PC-3 (cell line): ENCODE measurements at regions not wholly inside any gene's neighbourhood (a gene's known extent, or its start where the extent isn't known, plus 50 kb on each side); places are given as distances from the start of the nearest gene placed in this dataset.

ENCODE experiments used
- ATAC-seq: fragments of 200-7000 bp; cut with Tn5 transposase; 2 replicates; pipeline ENCODE4 v1.9.1; 2020; ENCODE audit warnings: mild to moderate bottlenecking, moderate library complexity
- BruUV-seq: library from RNA; stranded (reverse); fragments of 400-500 nt; replicated peaks from 2 replicates; lab custom pipeline; 2021; lab: Mats Ljungman, UMichigan
- CTCF ChIA-PET: fragments of 300-600 bp; sonication (Branson Sonifier 250); formaldehyde crosslinking; loops from one replicate; lab custom pipeline; 2022; ENCODE audit warnings: antibody characterized with exemption; lab: Charles Lee
- POLR2A ChIA-PET: fragments of 300-600 bp; sonication (Branson Sonifier 250); formaldehyde crosslinking; loops from one replicate; lab custom pipeline; 2022; ENCODE audit warnings: antibody characterized with exemption; ENCODE audit not compliant: unreplicated experiment; lab: Charles Lee
- DNase-seq: peaks from one replicate; pipeline ENCODE4 v3.0.0-alpha.2; 2015
- H2AFZ ChIP-seq: fragments of 300-600 bp; sonication (generic); 2 replicates; pipeline ENCODE4 v1.6.0; 2016; ENCODE audit warnings: antibody characterized with exemption, low read length
- H3F3A ChIP-seq: fragments of 300-600 bp; sonication (generic); one replicate; pipeline ENCODE4 v1.6.0; 2017; ENCODE audit warnings: antibody characterized with exemption, low read length, control low read depth, mild to moderate bottlenecking; ENCODE audit not compliant: unreplicated experiment
- H3K27ac ChIP-seq: fragments of 300-600 bp; sonication (generic); 2 replicates; pipeline ENCODE4 v1.5.1; 2016; ENCODE audit warnings: mild to moderate bottlenecking, low read length
- H3K27me3 ChIP-seq: fragments of 300-600 bp; sonication (generic); 2 replicates; pipeline ENCODE4 v1.6.1; 2016; ENCODE audit warnings: low read length, mixed read lengths
- H3K36me3 ChIP-seq: fragments of 300-600 bp; sonication (generic); 2 replicates; pipeline ENCODE4 v1.6.1; 2016; ENCODE audit warnings: low read depth, mixed run types, low read length, mixed read lengths
- H3K4me1 ChIP-seq: fragments of 300-600 bp; sonication (generic); 2 replicates; pipeline ENCODE4 v1.5.1; 2016; ENCODE audit warnings: low read length; ENCODE audit not compliant: insufficient read depth
- H3K4me2 ChIP-seq: fragments of 300-600 bp; sonication (generic); 2 replicates; pipeline ENCODE4 v1.6.0; 2016; ENCODE audit warnings: low read length
- H3K4me3 ChIP-seq: fragments of 300-600 bp; sonication (generic); 2 replicates; pipeline ENCODE4 v1.5.1; 2016; ENCODE audit warnings: mild to moderate bottlenecking, low read length, mixed read lengths
- H3K79me2 ChIP-seq: fragments of 300-600 bp; sonication (generic); 2 replicates; pipeline ENCODE4 v1.6.1; 2017; ENCODE audit warnings: low read length, mixed read lengths
- H3K9ac ChIP-seq: fragments of 300-600 bp; sonication (generic); 2 replicates; pipeline ENCODE4 v1.6.0; 2016; ENCODE audit warnings: mild to moderate bottlenecking, low read length
- H3K9me2 ChIP-seq: fragments of 300-600 bp; sonication (generic); replicated peaks from 2 replicates; pipeline ENCODE4 v1.6.1; 2016; ENCODE audit warnings: mixed run types, low read length, mixed read lengths
- H3K9me3 ChIP-seq: fragments of 300-600 bp; sonication (generic); 2 replicates; pipeline ENCODE4 v1.6.1; 2016; ENCODE audit warnings: low read length, mixed read lengths
- H4K20me1 ChIP-seq: fragments of 300-600 bp; sonication (generic); 2 replicates; pipeline ENCODE4 v1.6.1; 2016; ENCODE audit warnings: low read length, mixed read lengths
- CTCF ChIP-seq: fragments of 300-600 bp; sonication (generic); conservative IDR thresholded peaks from 2 replicates; pipeline ENCODE4 v1.5.1; 2017; ENCODE audit warnings: antibody characterized with exemption, low read depth, mild to moderate bottlenecking, low read length
- EZH2 ChIP-seq: fragments of 300-600 bp; sonication (generic); IDR thresholded peaks from one replicate; pipeline ENCODE4 v1.6.1; 2017; ENCODE audit warnings: antibody characterized with exemption, mild to moderate bottlenecking, low read length; ENCODE audit not compliant: unreplicated experiment
- EZH2phosphoT487 ChIP-seq: fragments of 300-600 bp; sonication (generic); IDR thresholded peaks from 2 replicates; pipeline ENCODE4 v1.6.1; 2018; ENCODE audit warnings: mild to moderate bottlenecking, antibody characterized with exemption, low read length, borderline replicate concordance
- intact Hi-C: fragments of 100-400 bp; cut with micrococcal nuclease; formaldehyde crosslinking; loops from 2 replicates; pipeline ENCODE4 v1.9.0; 2023

- POLR2A ChIA-PET = no interaction called here
- intact Hi-C loops = no loop called here
Measured at GRCh38 chr5:104186100-104186499, 623.5 kb upstream of the NUDT12 start.

GRCh38 chr5:104184264-104184663, 621.7 kb upstream of the NUDT12 start:
- Histone ChIP-seq H3K9me3 (peaks cover 3% of the 10 kb centered on the region; the same call in 1 of the 2 replicates), H3K4me1 (peaks cover 21% of the 10 kb centered on the region), H3K27ac (no peak overlapping the region), H3K9me2 (no peaks in the 10 kb centered on the region), H3K27me3 (no peaks in the 10 kb centered on the region), H2AFZ (0 out of 2 replicates have a peak overlapping the region, but pooled peaks have one; percentile 6), H4K20me1 (no peaks in the 10 kb centered on the region), H3K9ac (no peak overlapping the region), H3K4me2 (peak overlapping the region; percentile 48), H3K79me2 (no peaks in the 10 kb centered on the region), H3K4me3 (peak overlapping the region; percentile 21; the same call in 1 of the 2 replicates), H3F3A (no peaks in the 10 kb centered on the region), H3K36me3 (no peaks in the 10 kb centered on the region)
- POLR2A ChIA-PET = no interaction called here
- ATAC-seq = peak; percentile 79
- intact Hi-C loops = no loop called here
- CTCF ChIA-PET = no interaction called here
- no peak for TF ChIP-seq EZH2
- TF ChIP-seq CTCF = no peak
- no peak for TF ChIP-seq EZH2phosphoT487
- BruUV-seq = no TSS peak
- DNase-seq = peak; percentile 67

More at GRCh38 chr5:104186100-104186499, 623.5 kb upstream of the NUDT12 start:
- BruUV-seq = no TSS peak
- Histone ChIP-seq H3K27me3 (no peaks in the 10 kb centered on the region), H3K36me3 (no peaks in the 10 kb centered on the region), H3K4me1 (peaks cover 33% of the 10 kb centered on the region), H3K4me3 (no peak overlapping the region), H2AFZ (no peak overlapping the region), H3K9me2 (no peaks in the 10 kb centered on the region), H3K9me3 (0 out of 2 replicates have a peak, but pooled peaks cover 3% of the 10 kb centered on the region), H3K4me2 (no peak overlapping the region), H3K27ac (no peak overlapping the region), H3K9ac (no peak overlapping the region), H3F3A (no peaks in the 10 kb centered on the region), H3K79me2 (no peaks in the 10 kb centered on the region), H4K20me1 (no peaks in the 10 kb centered on the region)
- DNase-seq (no peak), ATAC-seq (no peak)
- CTCF ChIA-PET = no interaction called here
- TF ChIP-seq CTCF (no peak), EZH2phosphoT487 (no peak), EZH2 (no peak)

- ATAC-seq = peak; percentile 87
Measured at GRCh38 chr5:104178829-104179456, 616.4 kb upstream of the NUDT12 start.

More at GRCh38 chr5:104178829-104179456, 616.4 kb upstream of the NUDT12 start:
- no peaks in the 10 kb centered on the region; the same call in 1 of the 2 replicates for H3K9me3 ChIP-seq
- POLR2A ChIA-PET = no interaction called here
- H2AFZ ChIP-seq = peak overlapping the region; percentile 78
- H3F3A ChIP-seq = no peaks in the 10 kb centered on the region
- no peak overlapping the region for H3K4me2 ChIP-seq
- H4K20me1 ChIP-seq = no peaks in the 10 kb centered on the region
- H3K4me3 ChIP-seq = no peak overlapping the region
- BruUV-seq = no TSS peak
- TF ChIP-seq CTCF = peak; percentile 86
- TF ChIP-seq EZH2 = no peak
- no peak for TF ChIP-seq EZH2phosphoT487
- no peaks in the 10 kb centered on the region for H3K27me3 ChIP-seq
- DNase-seq = peak; percentile 91
- no peaks in the 10 kb centered on the region for H3K79me2 ChIP-seq
- no peak overlapping the region for H3K9ac ChIP-seq
- CTCF ChIA-PET = interaction anchor here (0.6 to 1.6 kb wide), 9 partner anchors 65 to 920 kb away, joined by 3 to 14 read pairs (median 4); partner anchors contain the start of gene MACIR
- no peaks in the 10 kb centered on the region for H3K36me3 ChIP-seq
- peaks cover 1% of the 10 kb centered on the region; the same call in 1 of the 2 replicates for H3K4me1 ChIP-seq
- intact Hi-C loops = loop anchor here (1.0 to 5.0 kb wide), 4 partner anchors 237 to 597 kb away; no protein-coding TSS in a partner anchor
- H3K27ac ChIP-seq = no peak overlapping the region
- H3K9me2 ChIP-seq = no peaks in the 10 kb centered on the region
